Testis (tissue), 2 donors: ENCODE measurements at regions not wholly inside any gene's neighbourhood (a gene's known extent, or its start where the extent isn't known, plus 50 kb on each side); places are given as distances from the start of the nearest gene placed in this dataset.

Experiments used
- DNase-seq: peaks from one replicate; pipeline ENCODE4 v3.0.0-alpha.2; 2019
- H3K27ac ChIP-seq, 2 donors: fragments of 200-600 bp; sonication (generic); one replicate each; pipeline ENCODE4 v1.5.1; 2019
- H3K27me3 ChIP-seq: fragments of 200-600 bp; sonication (generic); one replicate; pipeline ENCODE4 v1.5.1; 2019
- H3K36me3 ChIP-seq: fragments of 200-600 bp; sonication (generic); one replicate; pipeline ENCODE4 v1.5.1; 2017; ENCODE audit warnings: low read depth; ENCODE audit errors: missing control alignments
- H3K4me1 ChIP-seq: fragments of 200-600 bp; sonication (generic); one replicate; pipeline ENCODE4 v1.5.1; 2019
- H3K4me3 ChIP-seq, 2 donors: fragments of 200-600 bp; sonication (generic); one replicate each; pipeline ENCODE4 v1.5.1; 2017 to 2019
- H3K9me3 ChIP-seq: fragments of 200-600 bp; sonication (generic); one replicate; pipeline ENCODE4 v1.5.1; 2017
- CTCF ChIP-seq, 3 experiments: fragments of 450-650 bp in 2 of 3; fragments of 200-600 bp in 1 of 3; sonication (generic) in 1 of 3; IDR thresholded peaks; one replicate each; pipeline ENCODE4 v1.5.1; 2016 to 2019; ENCODE audit warnings: antibody characterized with exemption in 3 of 3, mild to moderate bottlenecking in 2 of 3, moderate library complexity in 1 of 3
- POLR2A ChIP-seq: fragments of 450-650 bp; IDR thresholded peaks from one replicate; pipeline ENCODE4 v1.6.1; 2017; ENCODE audit warnings: antibody characterized with exemption, mild to moderate bottlenecking, moderate library complexity
- WGBS, 2 donors: methylation state at CpG; one replicate each; pipeline ENCODE4 v1.1.5; 2018; 5-methylcytosine and 5-hydroxymethylcytosine counted together
- intact Hi-C: fragments of 100-400 bp; cut with DNase I; formaldehyde crosslinking; loops from one replicate; pipeline ENCODE4 v1.15.1; 2023; ENCODE audit warnings: low total_unique reads

- TF ChIP-seq POLR2A (no peak), CTCF (IDR thresholded peaks at IDR 0.05) (no peak)
- no peaks in the 10 kb centered on the region for H3K9me3 ChIP-seq
- DNase-seq = no peak
- H3K27ac ChIP-seq = no peak overlapping the region
- WGBS, 2 donors = 81 to 90% methylated on average over 3 of the region's 3 CpGs
- H3K4me3 ChIP-seq = no peak overlapping the region
- H3K27me3 ChIP-seq = no peaks in the 10 kb centered on the region
- intact Hi-C loops = no loop called here
- H3K4me1 ChIP-seq = no peaks in the 10 kb centered on the region
- H3K36me3 ChIP-seq = no peaks in the 10 kb centered on the region
Observed at GRCh38 chr18:1593091-1593490, 688.4 kb downstream of the ADCYAP1 start.

GRCh38 chr18:1595195-1595594, 690.5 kb downstream of the ADCYAP1 start:
- no peak for TF ChIP-seq POLR2A
- no peak for TF ChIP-seq CTCF (IDR thresholded peaks at IDR 0.05)
- H3K9me3 ChIP-seq = no peaks in the 10 kb centered on the region
- H3K4me3 ChIP-seq = no peak overlapping the region
- intact Hi-C loops = no loop called here
- H3K4me1 ChIP-seq = no peaks in the 10 kb centered on the region
- H3K36me3 ChIP-seq = no peaks in the 10 kb centered on the region
- DNase-seq = no peak
- WGBS, 2 donors = 0 to 17% methylated on average over 1 of the region's 1 CpG
- no peaks in the 10 kb centered on the region for H3K27me3 ChIP-seq
- H3K27ac ChIP-seq = no peak overlapping the region

- H3K27me3 ChIP-seq = no peaks in the 10 kb centered on the region
Observed at GRCh38 chr18:1599196-1599595, 694.5 kb downstream of the ADCYAP1 start.

GRCh38 chr18:1604751-1605150, 700.1 kb downstream of the ADCYAP1 start:
- DNase-seq = no peak
- TF ChIP-seq POLR2A (no peak), CTCF (IDR thresholded peaks at IDR 0.05) (no peak)
- WGBS, 2 donors = 76 to 86% methylated on average over 5 of the region's 5 CpGs
- H3K4me1 ChIP-seq = no peaks in the 10 kb centered on the region
- intact Hi-C loops = no loop called here
- H3K9me3 ChIP-seq = no peaks in the 10 kb centered on the region
- H3K4me3 ChIP-seq = no peak overlapping the region
- no peak overlapping the region for H3K27ac ChIP-seq
- H3K27me3 ChIP-seq = no peaks in the 10 kb centered on the region
- H3K36me3 ChIP-seq = no peaks in the 10 kb centered on the region

More at GRCh38 chr18:1599196-1599595, 694.5 kb downstream of the ADCYAP1 start:
- no peak for DNase-seq
- WGBS, 2 donors = 59% methylated on average over 3 of the region's 3 CpGs
- Histone ChIP-seq H3K36me3 (no peaks in the 10 kb centered on the region), H3K4me3 (no peak overlapping the region), H3K27ac (no peak overlapping the region), H3K9me3 (no peaks in the 10 kb centered on the region), H3K4me1 (no peaks in the 10 kb centered on the region)
- no peak for TF ChIP-seq CTCF (IDR thresholded peaks at IDR 0.05)
- TF ChIP-seq POLR2A = no peak
- intact Hi-C loops = no loop called here

- intact Hi-C loops = no loop called here
- Histone ChIP-seq H3K9me3 (no peaks in the 10 kb centered on the region), H3K27ac (no peak overlapping the region), H3K27me3 (no peaks in the 10 kb centered on the region), H3K4me3 (no peak overlapping the region), H3K36me3 (no peaks in the 10 kb centered on the region), H3K4me1 (no peaks in the 10 kb centered on the region)
- no peak for TF ChIP-seq CTCF (IDR thresholded peaks at IDR 0.05)
- 75 to 87% methylated on average over 3 of the region's 3 CpGs for WGBS, 2 donors
- no peak for DNase-seq
Observed at GRCh38 chr18:1618364-1618763, 713.7 kb downstream of the ADCYAP1 start.
